Kidney (tissue), 13 donors: ENCODE measurements at regions not wholly inside any gene's neighbourhood (a gene's known extent, or its start where the extent isn't known, plus 50 kb on each side); places are given as distances from the start of the nearest gene placed in this dataset.

Experiments used
- DNase-seq, 5 donors: peaks; one replicate each; pipeline ENCODE4 v3.0.0-alpha.2; 2013 to 2020
- FAIRE-seq: peaks from 2 replicates; lab custom pipeline; 2012; peaks lifted over from hg19 to GRCh38; lab: Jason Lieb, UNC
- H3K27ac ChIP-seq, 2 donors: one replicate each; pipeline ENCODE4 v1.7.0; 2013; ENCODE audit warnings: low read depth in 2 of 2, low read length in 2 of 2, inconsistent platforms in 1 of 2
- H3K27me3 ChIP-seq: one replicate; pipeline ENCODE4 v1.7.1; 2013; ENCODE audit warnings: low read length, inconsistent platforms; ENCODE audit not compliant: control insufficient read depth, insufficient read depth
- H3K36me3 ChIP-seq, 3 donors: one replicate each; pipeline versions ENCODE4 v1.7.0 to v1.7.1; 2013; ENCODE audit warnings: low read length in 3 of 3, control low read depth in 1 of 3, inconsistent platforms in 1 of 3; ENCODE audit not compliant: insufficient read depth in 3 of 3, control insufficient read depth in 2 of 3
- H3K4me1 ChIP-seq, 3 donors: one replicate each; pipeline versions ENCODE4 v1.7.0 to v1.7.1; 2013; ENCODE audit warnings: low read length in 3 of 3, inconsistent platforms in 1 of 3, low read depth in 1 of 3; ENCODE audit not compliant: control insufficient read depth in 2 of 3, insufficient read depth in 2 of 3
- H3K4me3 ChIP-seq, 3 donors: one replicate each; pipeline versions ENCODE4 v1.7.0 to v1.8.1; 2013; ENCODE audit warnings: low read length in 3 of 3, control low read depth in 1 of 3, inconsistent platforms in 1 of 3
- H3K9ac ChIP-seq, 3 donors: one replicate each; pipeline versions ENCODE4 v1.7.0 to v1.7.1; 2013; ENCODE audit warnings: low read length in 3 of 3, control low read depth in 1 of 3, inconsistent platforms in 1 of 3
- H3K9me3 ChIP-seq, 3 donors: one replicate each; pipeline versions ENCODE4 v1.7.0 to v1.7.1; 2013; ENCODE audit warnings: low read length in 3 of 3, control low read depth in 1 of 3, inconsistent platforms in 1 of 3; ENCODE audit not compliant: control insufficient read depth in 2 of 3, insufficient read depth in 1 of 3
- CTCF ChIP-seq: IDR thresholded peaks from 3 replicates; pipeline ENCODE4 v1.5.1; 2012; ENCODE audit warnings: mild to moderate bottlenecking, moderate library complexity, borderline replicate concordance; ENCODE audit not compliant: insufficient read depth; ENCODE audit errors: extremely low read depth
- intact Hi-C: fragments of 100-400 bp; cut with DNase I; formaldehyde crosslinking; loops from one replicate; pipeline ENCODE4 v1.11.1; 2022
- donor health status: control.
- donor health status: control.
- donor health status: control.
- donor health status: control.
- donor health status: control.
- donor health status: DM: yes; HTN: yes; CAD: no.
- donor health status: Normal renal cell carcinoma (clear cell type).

- no peak overlapping the region for H3K27ac ChIP-seq
- H3K9ac ChIP-seq, result no peak overlapping the region
- FAIRE-seq (no peak), DNase-seq (peak in 2 of 5 donors; percentile 31 to 52)
- H3K4me1 ChIP-seq, result no peaks in the 10 kb centered on the region
- H3K36me3 ChIP-seq, result no peaks in the 10 kb centered on the region
- H3K27me3 ChIP-seq, result no peaks in the 10 kb centered on the region
- intact Hi-C loops, result no loop called here
- H3K9me3 ChIP-seq, result no peaks in the 10 kb centered on the region
- no peak overlapping the region for H3K4me3 ChIP-seq
- TF ChIP-seq CTCF, result no peak
Observed at GRCh38 chr6:159450815-159451465, 242.1 kb downstream of the SOD2 start.

GRCh38 chr6:159446340-159446739 is 246.7 kb downstream of the SOD2 start:
- no peak overlapping the region for H3K27ac ChIP-seq
- FAIRE-seq (no peak), DNase-seq (no peak)
- no peaks in the 10 kb centered on the region for H3K27me3 ChIP-seq
- no peaks in the 10 kb centered on the region for H3K36me3 ChIP-seq
- no peaks in the 10 kb centered on the region for H3K4me1 ChIP-seq
- intact Hi-C loops, result no loop called here
- H3K9ac ChIP-seq, result no peak overlapping the region
- TF ChIP-seq CTCF, result no peak
- H3K9me3 ChIP-seq, result no peaks in the 10 kb centered on the region
- H3K4me3 ChIP-seq, result no peak overlapping the region

DNA sequence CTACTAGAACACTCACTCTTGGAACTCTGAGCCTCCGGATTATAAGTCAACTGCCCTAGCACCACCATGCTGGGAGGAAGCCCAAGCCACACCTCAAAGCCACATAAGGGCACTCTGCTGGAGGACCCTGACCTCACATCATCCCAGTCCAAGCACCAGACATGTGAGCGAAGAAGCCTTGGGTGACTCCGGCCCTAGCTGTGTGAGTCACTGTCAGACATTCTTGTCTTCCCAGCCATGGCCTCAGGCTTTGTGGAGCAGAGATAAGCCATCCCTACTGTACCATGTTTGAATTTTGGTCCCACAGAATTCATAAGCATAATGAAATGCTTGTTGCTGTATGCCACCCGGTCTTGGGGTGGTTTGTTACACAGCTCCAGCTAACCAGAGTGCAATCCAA is 247.7 kb downstream of the SOD2 start:
- TF ChIP-seq CTCF, result no peak
- H3K9me3 ChIP-seq, result no peaks in the 10 kb centered on the region
- no peaks in the 10 kb centered on the region for H3K27me3 ChIP-seq
- H3K9ac ChIP-seq, result no peak overlapping the region
- no peaks in the 10 kb centered on the region for H3K36me3 ChIP-seq
- no peak for FAIRE-seq
- intact Hi-C loops, result no loop called here
- H3K4me1 ChIP-seq, result no peaks in the 10 kb centered on the region
- H3K4me3 ChIP-seq, result no peak overlapping the region
- DNase-seq, result no peak
- no peak overlapping the region for H3K27ac ChIP-seq
